ENCODE measurements at regions not wholly inside any gene's neighbourhood (a gene's known extent, or its start where the extent isn't known, plus 50 kb on each side); places are given as distances from the start of the nearest gene placed in this dataset.

DNA sequence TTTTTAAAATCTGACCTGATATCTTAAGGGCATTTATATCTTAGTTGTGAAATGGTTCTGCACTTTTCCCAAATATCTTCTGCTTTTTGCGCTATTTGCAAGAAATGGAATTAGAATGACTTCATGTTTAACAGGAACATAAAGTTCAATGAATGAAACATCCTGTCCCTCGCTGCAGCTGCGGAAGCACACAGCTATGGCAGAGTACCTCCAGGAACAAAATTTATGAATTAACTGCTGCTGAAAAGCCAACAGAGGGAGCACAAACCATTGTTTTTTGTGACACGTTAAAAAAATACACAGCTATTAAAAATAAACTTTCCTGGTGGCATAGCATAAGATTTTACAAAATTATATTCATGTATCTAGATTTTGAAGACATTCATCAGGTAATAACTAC is 404.4 kb upstream of the MDFIC2 start:
- no peaks in the 10 kb centered on the region for H3K36me3 Mint-ChIP-seq (ENCODE audit: insufficient read depth, unreplicated experiment)
- intact Hi-C loops (cut with micrococcal nuclease; ENCODE audit: unreplicated experiment) = loop anchor here (5.0 kb wide), 1 partner anchor 935 kb away; no protein-coding TSS in a partner anchor
- peaks cover 9% of the 10 kb centered on the region for H3K27me3 Mint-ChIP-seq (ENCODE audit: insufficient read depth, unreplicated experiment)
- H3K27ac Mint-ChIP-seq (ENCODE audit: unreplicated experiment) = no peak overlapping the region
- ChIA-PET CTCF (interaction anchor here (1.0 to 1.2 kb wide), 2 partner anchors 37 to 936 kb away, joined by 4 to 5 read pairs; no protein-coding TSS in a partner anchor), POLR2A (no interaction called here)
- Histone ChIP-seq H3K9me3 (peaks cover 7% of the 10 kb centered on the region; the same call in 1 of the 2 replicates), H3K27me3 (replicated peaks; ENCODE audit: control insufficient read depth, insufficient read depth, low read length) (no peaks in the 10 kb centered on the region), H3K4me3 (ENCODE audit: low read depth, low read length) (no peak overlapping the region), H3K36me3 (ENCODE audit: control insufficient read depth, insufficient read depth, low read length) (no peaks in the 10 kb centered on the region), H3K4me1 (no peaks in the 10 kb centered on the region)
- H3K9me3 Mint-ChIP-seq (ENCODE audit: unreplicated experiment) = peaks cover 18% of the 10 kb centered on the region
- no peak overlapping the region for H3K4me3 Mint-ChIP-seq (ENCODE audit: unreplicated experiment)
- BruUV-seq (replicated peaks) = no TSS peak
- H3K4me1 Mint-ChIP-seq (ENCODE audit: low read depth, unreplicated experiment) = no peaks in the 10 kb centered on the region
- TF ChIP-seq, protein P1, sequence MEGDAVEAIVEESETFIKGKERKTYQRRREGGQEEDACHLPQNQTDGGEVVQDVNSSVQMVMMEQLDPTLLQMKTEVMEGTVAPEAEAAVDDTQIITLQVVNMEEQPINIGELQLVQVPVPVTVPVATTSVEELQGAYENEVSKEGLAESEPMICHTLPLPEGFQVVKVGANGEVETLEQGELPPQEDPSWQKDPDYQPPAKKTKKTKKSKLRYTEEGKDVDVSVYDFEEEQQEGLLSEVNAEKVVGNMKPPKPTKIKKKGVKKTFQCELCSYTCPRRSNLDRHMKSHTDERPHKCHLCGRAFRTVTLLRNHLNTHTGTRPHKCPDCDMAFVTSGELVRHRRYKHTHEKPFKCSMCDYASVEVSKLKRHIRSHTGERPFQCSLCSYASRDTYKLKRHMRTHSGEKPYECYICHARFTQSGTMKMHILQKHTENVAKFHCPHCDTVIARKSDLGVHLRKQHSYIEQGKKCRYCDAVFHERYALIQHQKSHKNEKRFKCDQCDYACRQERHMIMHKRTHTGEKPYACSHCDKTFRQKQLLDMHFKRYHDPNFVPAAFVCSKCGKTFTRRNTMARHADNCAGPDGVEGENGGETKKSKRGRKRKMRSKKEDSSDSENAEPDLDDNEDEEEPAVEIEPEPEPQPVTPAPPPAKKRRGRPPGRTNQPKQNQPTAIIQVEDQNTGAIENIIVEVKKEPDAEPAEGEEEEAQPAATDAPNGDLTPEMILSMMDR (IDR thresholded peaks at IDR 0.05; ENCODE audit: insufficient read depth in 1 of 2, low read depth in 1 of 2, low read length in 1 of 2, severe bottlenecking in 1 of 2, unreplicated experiment in 1 of 2) = no peak
- DNase-seq = no peak

GRCh38 chr3:70712449-70713082 is 400.1 kb upstream of the MDFIC2 start:
- no peak overlapping the region for H3K27ac Mint-ChIP-seq (ENCODE audit: unreplicated experiment)
- peaks cover 29% of the 10 kb centered on the region for H3K9me3 Mint-ChIP-seq (ENCODE audit: unreplicated experiment)
- peaks cover 5% of the 10 kb centered on the region for H3K36me3 Mint-ChIP-seq (ENCODE audit: insufficient read depth, unreplicated experiment)
- H3K4me3 Mint-ChIP-seq (ENCODE audit: unreplicated experiment) = no peak overlapping the region
- intact Hi-C loops (cut with micrococcal nuclease; ENCODE audit: unreplicated experiment) = no loop called here
- ChIA-PET POLR2A (no interaction called here), CTCF (no interaction called here)
- no peak for DNase-seq
- no TSS peak for BruUV-seq (replicated peaks)
- H3K27me3 Mint-ChIP-seq (ENCODE audit: insufficient read depth, unreplicated experiment) = peaks cover 4% of the 10 kb centered on the region
- no peaks in the 10 kb centered on the region for H3K27me3 ChIP-seq (replicated peaks; ENCODE audit: control insufficient read depth, insufficient read depth, low read length)
- H3K9me3 ChIP-seq = peaks cover 7% of the 10 kb centered on the region; the same call in 1 of the 2 replicates
- TF ChIP-seq, protein P1 (IDR thresholded peaks at IDR 0.05; ENCODE audit: insufficient read depth in 1 of 2, low read depth in 1 of 2, low read length in 1 of 2, severe bottlenecking in 1 of 2, unreplicated experiment in 1 of 2) = no peak
- H3K4me3 ChIP-seq (ENCODE audit: low read depth, low read length) = no peak overlapping the region
- no peaks in the 10 kb centered on the region for H3K36me3 ChIP-seq (ENCODE audit: control insufficient read depth, insufficient read depth, low read length)
- H3K4me1 ChIP-seq = no peaks in the 10 kb centered on the region
- H3K4me1 Mint-ChIP-seq (ENCODE audit: low read depth, unreplicated experiment) = no peaks in the 10 kb centered on the region

DNA sequence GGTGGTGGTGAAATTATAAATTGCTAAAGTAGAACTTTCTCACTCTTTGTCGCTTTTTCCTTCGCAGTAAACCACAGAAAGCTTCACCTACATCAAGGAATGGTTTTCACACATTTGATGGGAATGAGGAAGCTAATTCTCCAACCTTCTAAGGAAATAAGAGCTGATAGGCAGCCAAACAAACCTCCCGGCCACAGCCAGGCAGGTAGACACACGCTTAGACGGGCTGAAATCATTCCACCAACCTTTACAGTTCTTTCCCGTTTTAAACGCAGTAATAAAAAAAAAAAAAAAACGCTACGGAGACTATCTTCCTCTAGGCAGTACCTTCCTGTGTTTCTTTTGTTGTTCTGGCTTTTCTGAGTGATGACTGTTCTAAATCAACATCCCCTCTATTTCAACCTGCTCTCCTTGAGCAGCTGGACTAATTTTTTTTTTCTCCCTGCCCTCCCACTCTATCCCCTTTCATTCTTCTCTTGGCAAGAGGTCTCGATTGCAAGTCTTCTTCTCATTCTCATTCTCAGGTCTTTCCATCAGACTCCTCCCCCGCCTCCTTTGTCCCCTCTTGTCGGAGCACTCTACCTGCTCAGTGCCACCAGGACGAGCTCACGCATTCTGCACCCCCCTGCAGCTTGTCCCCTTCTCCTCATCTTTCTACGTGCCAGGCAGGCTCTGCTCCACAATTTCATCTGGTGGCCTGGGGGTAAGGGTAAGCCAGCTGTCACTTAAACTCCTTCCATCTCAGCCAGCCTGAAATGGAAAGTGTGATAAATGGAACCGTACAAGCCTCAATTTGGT is 391.1 kb upstream of the MDFIC2 start:
- Histone ChIP-seq H3K36me3 (ENCODE audit: control insufficient read depth, insufficient read depth, low read length) (no peaks in the 10 kb centered on the region), H3K4me1 (no peaks in the 10 kb centered on the region), H3K27me3 (replicated peaks; ENCODE audit: control insufficient read depth, insufficient read depth, low read length) (no peaks in the 10 kb centered on the region), H3K4me3 (ENCODE audit: low read depth, low read length) (no peak overlapping the region), H3K9me3 (no peaks in the 10 kb centered on the region)
- Mint-ChIP-seq H3K27ac (ENCODE audit: unreplicated experiment) (no peak overlapping the region), H3K4me3 (ENCODE audit: unreplicated experiment) (no peak overlapping the region), H3K9me3 (ENCODE audit: unreplicated experiment) (no peaks in the 10 kb centered on the region), H3K4me1 (ENCODE audit: low read depth, unreplicated experiment) (no peaks in the 10 kb centered on the region), H3K27me3 (ENCODE audit: insufficient read depth, unreplicated experiment) (peaks cover 27% of the 10 kb centered on the region), H3K36me3 (ENCODE audit: insufficient read depth, unreplicated experiment) (no peaks in the 10 kb centered on the region)
- TF ChIP-seq, protein P1 (IDR thresholded peaks at IDR 0.05; ENCODE audit: insufficient read depth in 1 of 2, low read depth in 1 of 2, low read length in 1 of 2, severe bottlenecking in 1 of 2, unreplicated experiment in 1 of 2) = no peak
- intact Hi-C loops (cut with micrococcal nuclease; ENCODE audit: unreplicated experiment) = no loop called here
- ChIA-PET POLR2A (no interaction called here), CTCF (interaction anchor here (0.7 kb wide), 1 partner anchor 396 kb away, joined by 3 read pairs; no protein-coding TSS in a partner anchor)
- no peak for DNase-seq
- BruUV-seq (replicated peaks) = no TSS peak

All from Caco-2 (cell line).